A549 (cell line): ENCODE measurements at regions not wholly inside any gene's neighbourhood (a gene's known extent, or its start where the extent isn't known, plus 50 kb on each side); places are given as distances from the start of the nearest gene placed in this dataset.

Experiments used
- HDAC2 ChIP-seq: fragments of 200-600 bp; sonication (generic); IDR thresholded peaks from 2 replicates; pipeline ENCODE4 v1.6.1; 2016
- MAFK ChIP-seq: fragments of 450-650 bp; IDR thresholded peaks from 2 replicates; pipeline ENCODE4 v1.6.1; 2014; ENCODE audit not compliant: partially characterized antibody
- REST ChIP-seq: fragments of 200-600 bp; sonication (generic); IDR thresholded peaks from 2 replicates; pipeline ENCODE4 v1.6.1; 2016; ENCODE audit warnings: antibody characterized with exemption, mild to moderate bottlenecking, moderate library complexity
- TF ChIP-seq, protein P1 (sequence below): fragments of >200 bp; sonication (Bioruptor Twin); formaldehyde crosslinking; IDR thresholded peaks from 3 replicates; pipeline ENCODE4 v1.5.1; 2016

GRCh38 chr14:86944434-86944833 is 1048.5 kb downstream of the GALC start:
- TF ChIP-seq, protein P1, sequence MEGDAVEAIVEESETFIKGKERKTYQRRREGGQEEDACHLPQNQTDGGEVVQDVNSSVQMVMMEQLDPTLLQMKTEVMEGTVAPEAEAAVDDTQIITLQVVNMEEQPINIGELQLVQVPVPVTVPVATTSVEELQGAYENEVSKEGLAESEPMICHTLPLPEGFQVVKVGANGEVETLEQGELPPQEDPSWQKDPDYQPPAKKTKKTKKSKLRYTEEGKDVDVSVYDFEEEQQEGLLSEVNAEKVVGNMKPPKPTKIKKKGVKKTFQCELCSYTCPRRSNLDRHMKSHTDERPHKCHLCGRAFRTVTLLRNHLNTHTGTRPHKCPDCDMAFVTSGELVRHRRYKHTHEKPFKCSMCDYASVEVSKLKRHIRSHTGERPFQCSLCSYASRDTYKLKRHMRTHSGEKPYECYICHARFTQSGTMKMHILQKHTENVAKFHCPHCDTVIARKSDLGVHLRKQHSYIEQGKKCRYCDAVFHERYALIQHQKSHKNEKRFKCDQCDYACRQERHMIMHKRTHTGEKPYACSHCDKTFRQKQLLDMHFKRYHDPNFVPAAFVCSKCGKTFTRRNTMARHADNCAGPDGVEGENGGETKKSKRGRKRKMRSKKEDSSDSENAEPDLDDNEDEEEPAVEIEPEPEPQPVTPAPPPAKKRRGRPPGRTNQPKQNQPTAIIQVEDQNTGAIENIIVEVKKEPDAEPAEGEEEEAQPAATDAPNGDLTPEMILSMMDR, result no peak
- TF ChIP-seq HDAC2, result no peak
- no peak for TF ChIP-seq REST
- no peak for TF ChIP-seq MAFK
